ENCODE measurements at regions not wholly inside any gene's neighbourhood (a gene's known extent, or its start where the extent isn't known, plus 50 kb on each side); places are given as distances from the start of the nearest gene placed in this dataset.

GRCh38 chr3:23669541-23670255 lies 136.1 kb upstream of the UBE2E1 start:
- ATAC-seq (ENCODE audit: low FRiP score) (no peak), DNase-seq (ENCODE audit: low spot score) (no peak)
- no peak for TF ChIP-seq CTCF (IDR thresholded peaks at IDR 0.05)

- TF ChIP-seq CTCF (IDR thresholded peaks at IDR 0.05), result no peak
- DNase-seq (ENCODE audit: low spot score), result no peak
- peak; percentile 35 for ATAC-seq (ENCODE audit: low FRiP score)
Measured at GRCh38 chr3:23671851-23672589, 133.7 kb upstream of the UBE2E1 start.

DNA sequence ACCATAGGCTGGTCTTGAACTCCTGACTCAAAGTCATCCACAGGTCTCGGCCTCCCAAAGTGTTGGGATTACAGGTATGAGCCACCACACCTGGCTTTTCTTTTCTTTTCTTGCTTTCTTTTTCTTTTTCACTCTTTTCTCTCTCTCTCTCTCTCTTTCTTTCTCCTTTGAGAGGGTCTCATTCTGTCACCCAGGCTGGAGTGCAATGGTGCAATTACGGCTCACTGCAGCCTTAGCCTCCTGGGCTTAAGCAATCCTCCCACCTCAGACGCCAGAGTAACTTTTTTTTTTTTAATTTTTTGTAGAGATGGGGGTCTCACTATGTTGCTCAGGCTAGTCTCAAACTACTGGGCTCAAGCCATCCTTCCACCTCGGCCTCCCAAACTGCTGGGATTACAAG lies 133.1 kb upstream of the UBE2E1 start:
- DNase-seq (ENCODE audit: low spot score) (no peak), ATAC-seq (ENCODE audit: low FRiP score) (no peak)
- TF ChIP-seq CTCF (IDR thresholded peaks at IDR 0.05), result no peak

DNA sequence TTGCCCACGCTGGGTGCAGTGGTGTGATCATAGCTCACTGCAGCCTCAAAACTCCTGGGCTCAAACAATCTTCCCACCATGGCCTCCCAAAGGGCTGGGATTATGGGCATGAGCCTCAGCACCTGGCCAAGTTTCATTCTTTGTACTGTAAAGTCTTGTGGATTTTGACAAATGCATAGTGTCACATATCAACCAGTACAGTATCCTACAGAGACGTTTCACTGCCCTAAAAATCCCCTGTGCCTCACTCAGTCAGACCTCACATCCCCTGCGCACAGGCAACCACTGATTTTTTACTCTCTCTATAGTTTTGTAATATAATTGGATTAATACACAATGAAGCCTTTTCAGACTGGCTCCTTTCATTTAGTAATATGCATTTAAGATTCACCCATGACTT lies 130.7 kb upstream of the UBE2E1 start:
- no peak for ATAC-seq (ENCODE audit: low FRiP score)
- TF ChIP-seq CTCF (IDR thresholded peaks at IDR 0.05), result no peak
- no peak for DNase-seq (ENCODE audit: low spot score)

DNA sequence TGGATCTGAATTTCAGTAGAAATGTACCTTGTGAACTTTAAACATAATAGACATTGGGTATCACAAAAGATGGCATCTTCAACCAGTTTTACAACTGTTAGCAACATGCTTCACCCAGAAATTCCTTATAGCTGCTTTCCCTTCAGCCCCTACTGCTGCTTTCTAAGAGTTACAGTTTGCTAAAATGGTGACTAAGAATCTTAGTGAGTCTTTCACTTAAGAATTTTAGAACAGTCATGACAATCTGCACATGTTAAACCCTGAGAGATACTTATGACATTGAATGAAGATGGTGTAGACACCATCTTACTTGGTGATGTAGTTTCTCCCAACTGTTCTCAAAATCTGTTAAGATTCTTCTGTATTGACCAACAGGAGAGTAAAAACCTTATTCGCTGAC lies 129.7 kb upstream of the UBE2E1 start:
- ATAC-seq (ENCODE audit: low FRiP score), result no peak
- no peak for TF ChIP-seq CTCF (IDR thresholded peaks at IDR 0.05)
- DNase-seq (ENCODE audit: low spot score), result no peak

GRCh38 chr3:23682646-23683045 lies 123.1 kb upstream of the UBE2E1 start:
- ATAC-seq (ENCODE audit: low FRiP score) (no peak), DNase-seq (ENCODE audit: low spot score) (no peak)
- no peak for TF ChIP-seq CTCF (IDR thresholded peaks at IDR 0.05)
